ENCODE measurements at regions not wholly inside any gene's neighbourhood (a gene's known extent, or its start where the extent isn't known, plus 50 kb on each side); places are given as distances from the start of the nearest gene placed in this dataset.
"Not testable (repeated sequence)": the region's sequence is repeated elsewhere in the genome, so short reads cannot be mapped to it uniquely, and the experiment has no call there.

- no peak for DNase-seq
Measured at GRCh38 chr9:75628952-75629351, 261.5 kb upstream of the PCSK5 start.

GRCh38 chr9:75633451-75634057 lies 256.9 kb upstream of the PCSK5 start:
- no peak for DNase-seq

GRCh38 chr9:75636427-75637045 lies 253.9 kb upstream of the PCSK5 start:
- DNase-seq, result no peak

GRCh38 chr9:75639971-75640610 lies 250.4 kb upstream of the PCSK5 start:
- no peak for DNase-seq

GRCh38 chr9:75642522-75642921 lies 248.0 kb upstream of the PCSK5 start:
- no peak for DNase-seq

- no peak for DNase-seq
Measured at GRCh38 chr9:75644649-75645048, 245.8 kb upstream of the PCSK5 start.

GRCh38 chr9:75648034-75648433 lies 242.4 kb upstream of the PCSK5 start:
- DNase-seq, result no peak

- DNase-seq, result no peak
Measured at GRCh38 chr9:75649060-75649459, 241.4 kb upstream of the PCSK5 start.

GRCh38 chr9:75651709-75652108 lies 238.8 kb upstream of the PCSK5 start:
- DNase-seq, result no peak

- DNase-seq, result no peak
Measured at GRCh38 chr9:75653335-75653734, 237.1 kb upstream of the PCSK5 start.

GRCh38 chr9:75653750-75654149 lies 236.7 kb upstream of the PCSK5 start:
- DNase-seq, result no peak

GRCh38 chr9:75657015-75657414 lies 233.5 kb upstream of the PCSK5 start:
- no peak for DNase-seq

- no peak for DNase-seq
Measured at GRCh38 chr9:75658301-75658905, 232.1 kb upstream of the PCSK5 start.

GRCh38 chr9:75664597-75664996 lies 225.9 kb upstream of the PCSK5 start:
- no peak for DNase-seq

- no peak for DNase-seq
Measured at GRCh38 chr9:75666856-75667554, 223.5 kb upstream of the PCSK5 start.

- DNase-seq, result no peak
Measured at GRCh38 chr9:75669721-75670120, 220.8 kb upstream of the PCSK5 start.

GRCh38 chr9:75671354-75671753 lies 219.1 kb upstream of the PCSK5 start:
- no peak for DNase-seq

- no peak for DNase-seq
Measured at GRCh38 chr9:75672478-75672877, 218.0 kb upstream of the PCSK5 start.

- DNase-seq, result no peak
Measured at GRCh38 chr9:75683591-75683990, 206.9 kb upstream of the PCSK5 start.

GRCh38 chr9:75685062-75685461 lies 205.4 kb upstream of the PCSK5 start:
- DNase-seq, result no peak

- no peak for DNase-seq
Measured at GRCh38 chr9:75687359-75687953, 203.0 kb upstream of the PCSK5 start.

GRCh38 chr9:75690551-75690950 lies 199.9 kb upstream of the PCSK5 start:
- not testable (repeated sequence) for DNase-seq

GRCh38 chr9:75691408-75691807 lies 199.1 kb upstream of the PCSK5 start:
- no peak for DNase-seq

Measured in activated CD4-positive, alpha-beta T cell treated with anti-CD3 and anti-CD28 coated beads, Interleukin-2, amount 50 U/mL, for 1 hour (primary cell).